AG04449 (cell line): ENCODE measurements at regions not wholly inside any gene's neighbourhood (a gene's known extent, or its start where the extent isn't known, plus 50 kb on each side); places are given as distances from the start of the nearest gene placed in this dataset.

ENCODE experiments used
- CTCF ChIA-PET: fragments of 350-600 bp; formaldehyde crosslinking; extraction: SDS; loops from one replicate; lab custom pipeline; 2021; ENCODE audit warnings: antibody characterized with exemption; lab: Yijun Ruan, JAX
- POLR2A ChIA-PET: fragments of 400-600, 350-600 bp; formaldehyde crosslinking; extraction: SDS; loops from one replicate; lab custom pipeline; 2020; ENCODE audit warnings: antibody characterized with exemption, inconsistent platforms; lab: Yijun Ruan, JAX
- DNase-seq: peaks from one replicate; pipeline ENCODE4 v3.0.0-alpha.2; 2010; ENCODE audit warnings: low read depth, low spot score
- H3K4me3 ChIP-seq: 2 replicates; pipeline ENCODE4 v1.5.1; 2011; ENCODE audit warnings: low read depth, mild to moderate bottlenecking, control low read depth, low read length
- TF ChIP-seq, protein P1 (sequence below): IDR thresholded peaks from one replicate; pipeline ENCODE4 v1.5.1; 2011; ENCODE audit warnings: mild to moderate bottlenecking, moderate library complexity, low read length, control low read depth, inconsistent platforms; ENCODE audit not compliant: insufficient read depth; ENCODE audit errors: missing control alignments

GRCh38 chr18:56460581-56460980 lies 177.8 kb downstream of the TXNL1 start:
- ChIA-PET POLR2A (no interaction called here), CTCF (no interaction called here)
- DNase-seq: no peak
- TF ChIP-seq, protein P1, sequence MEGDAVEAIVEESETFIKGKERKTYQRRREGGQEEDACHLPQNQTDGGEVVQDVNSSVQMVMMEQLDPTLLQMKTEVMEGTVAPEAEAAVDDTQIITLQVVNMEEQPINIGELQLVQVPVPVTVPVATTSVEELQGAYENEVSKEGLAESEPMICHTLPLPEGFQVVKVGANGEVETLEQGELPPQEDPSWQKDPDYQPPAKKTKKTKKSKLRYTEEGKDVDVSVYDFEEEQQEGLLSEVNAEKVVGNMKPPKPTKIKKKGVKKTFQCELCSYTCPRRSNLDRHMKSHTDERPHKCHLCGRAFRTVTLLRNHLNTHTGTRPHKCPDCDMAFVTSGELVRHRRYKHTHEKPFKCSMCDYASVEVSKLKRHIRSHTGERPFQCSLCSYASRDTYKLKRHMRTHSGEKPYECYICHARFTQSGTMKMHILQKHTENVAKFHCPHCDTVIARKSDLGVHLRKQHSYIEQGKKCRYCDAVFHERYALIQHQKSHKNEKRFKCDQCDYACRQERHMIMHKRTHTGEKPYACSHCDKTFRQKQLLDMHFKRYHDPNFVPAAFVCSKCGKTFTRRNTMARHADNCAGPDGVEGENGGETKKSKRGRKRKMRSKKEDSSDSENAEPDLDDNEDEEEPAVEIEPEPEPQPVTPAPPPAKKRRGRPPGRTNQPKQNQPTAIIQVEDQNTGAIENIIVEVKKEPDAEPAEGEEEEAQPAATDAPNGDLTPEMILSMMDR: no peak
- H3K4me3 ChIP-seq: no peak overlapping the region

DNA sequence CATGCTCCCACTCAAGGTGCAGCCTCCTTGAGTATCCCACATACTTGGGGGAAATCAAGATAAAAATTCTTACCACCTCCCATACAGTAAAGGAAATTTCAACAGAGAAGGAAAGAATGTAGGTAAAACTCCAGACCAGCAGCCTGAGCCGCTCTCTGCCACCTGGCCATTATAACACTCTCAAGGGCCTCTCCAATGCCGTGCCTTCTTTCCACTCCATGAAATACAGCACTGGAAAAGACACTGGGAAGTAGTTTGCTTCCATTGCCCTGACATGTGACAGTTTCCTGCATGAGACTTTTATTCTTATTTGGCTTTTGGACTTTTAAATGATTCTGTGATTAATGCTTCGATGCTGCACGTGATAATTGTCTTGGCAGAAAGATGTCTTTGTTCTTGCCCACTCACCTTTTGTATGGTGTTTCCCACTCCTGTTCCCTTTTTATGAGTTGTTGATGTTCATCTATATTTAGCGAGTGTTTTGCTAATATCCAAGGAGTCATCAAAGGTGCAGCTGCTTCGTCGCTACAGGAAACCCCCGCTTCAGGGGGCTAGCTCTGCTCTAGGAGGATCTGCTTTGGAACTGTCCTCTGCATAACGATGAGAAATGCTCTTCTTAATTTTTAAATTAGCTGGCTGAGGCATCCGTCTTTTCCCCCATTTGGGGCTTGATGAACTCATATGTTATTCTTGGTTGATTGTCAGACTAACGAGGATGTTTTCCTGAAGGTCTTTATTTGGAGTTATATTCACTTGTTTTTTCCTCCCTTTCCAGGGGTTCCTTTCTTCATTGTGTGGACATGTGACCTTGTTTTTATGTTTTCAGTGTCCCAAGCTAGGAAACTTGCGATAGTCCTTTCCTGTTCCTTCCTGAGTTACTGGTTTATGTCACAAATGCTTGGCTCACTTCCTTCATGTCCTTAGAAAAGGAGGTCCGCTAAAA lies 179.4 kb downstream of the TXNL1 start:
- no peak overlapping the region for H3K4me3 ChIP-seq
- TF ChIP-seq, protein P1: no peak
- ChIA-PET CTCF (no interaction called here), POLR2A (no interaction called here)
- DNase-seq: no peak

GRCh38 chr18:56455874-56456273 lies 182.5 kb downstream of the TXNL1 start:
- no peak overlapping the region for H3K4me3 ChIP-seq
- POLR2A ChIA-PET: no interaction called here
- TF ChIP-seq, protein P1: no peak
- CTCF ChIA-PET: no interaction called here
- DNase-seq: no peak

- no peak overlapping the region for H3K4me3 ChIP-seq
- TF ChIP-seq, protein P1: no peak
- CTCF ChIA-PET: no interaction called here
- POLR2A ChIA-PET: no interaction called here
- DNase-seq: no peak
Observed at GRCh38 chr18:56455141-56455540, 183.3 kb downstream of the TXNL1 start.

DNA sequence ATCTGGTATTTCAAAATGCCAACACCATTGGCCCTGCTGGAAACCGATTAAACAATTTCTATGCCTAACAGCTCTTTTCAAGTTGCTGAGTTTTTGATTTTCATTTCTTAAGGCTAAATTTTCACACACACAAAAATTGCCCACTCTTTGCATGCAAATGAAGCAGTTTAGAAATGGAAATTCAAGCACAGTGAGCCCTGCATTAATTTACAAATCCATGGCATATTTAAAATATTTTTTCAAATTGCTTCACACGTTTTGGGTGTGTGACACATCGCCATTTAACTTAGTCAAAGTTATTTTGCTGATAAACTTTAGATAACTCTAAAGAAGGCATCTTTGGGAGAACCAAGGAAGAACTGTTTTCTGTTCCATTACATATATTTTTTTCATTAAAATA lies 184.8 kb downstream of the TXNL1 start:
- no peak overlapping the region for H3K4me3 ChIP-seq
- DNase-seq: no peak
- ChIA-PET POLR2A (no interaction called here), CTCF (interaction anchor here (1.5 kb wide), 1 partner anchor 10 kb away, joined by 3 read pairs; no protein-coding TSS in a partner anchor)
- TF ChIP-seq, protein P1: no peak

DNA sequence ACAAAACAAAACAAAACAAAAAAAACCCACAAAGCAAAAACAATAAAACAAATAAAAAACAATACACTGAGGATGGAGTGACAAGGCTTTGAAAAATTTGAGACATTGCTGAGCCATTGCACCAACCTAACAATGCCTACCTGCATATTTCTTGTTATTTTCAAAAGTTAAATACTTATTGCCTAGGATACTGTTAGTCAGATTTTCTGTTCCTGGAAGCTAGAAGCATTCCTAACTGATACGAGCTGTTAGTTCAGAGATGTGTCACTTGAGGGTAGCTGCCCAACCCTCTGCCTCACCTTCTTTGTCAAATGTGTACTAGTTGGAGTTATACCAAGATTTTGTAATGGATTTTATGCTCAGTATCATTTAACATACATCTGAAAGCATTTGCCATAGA lies 187.2 kb downstream of the TXNL1 start:
- DNase-seq: no peak
- CTCF ChIA-PET: no interaction called here
- no peak overlapping the region for H3K4me3 ChIP-seq
- TF ChIP-seq, protein P1: no peak
- POLR2A ChIA-PET: no interaction called here
